Thyroid gland (tissue), 4 donors: ENCODE measurements at regions not wholly inside any gene's neighbourhood (a gene's known extent, or its start where the extent isn't known, plus 50 kb on each side); places are given as distances from the start of the nearest gene placed in this dataset.

ENCODE experiments used
- DNase-seq, 2 donors: peaks; one replicate each; pipeline ENCODE4 v3.0.0-alpha.2; 2019
- H3K27ac ChIP-seq, 3 donors: fragments of 200-600 bp; sonication (generic); 1 replicate in 2 of 3; 2 replicates in 1 of 3; pipeline ENCODE4 v1.5.1; 2016 to 2019; ENCODE audit warnings: mild to moderate bottlenecking in 1 of 3, moderate library complexity in 1 of 3
- H3K27me3 ChIP-seq: fragments of 200-600 bp; sonication (generic); one replicate; pipeline ENCODE4 v1.5.1; 2019
- H3K36me3 ChIP-seq, 2 donors: fragments of 200-600 bp; sonication (generic); one replicate each; pipeline ENCODE4 v1.5.1; 2016 to 2019
- H3K4me1 ChIP-seq, 2 donors: fragments of 200-600 bp; sonication (generic); one replicate each; pipeline ENCODE4 v1.5.1; 2017 to 2019
- H3K4me3 ChIP-seq, 3 donors: fragments of 200-600 bp; sonication (generic); replicated peaks in 1 of 3; 1 replicate in 2 of 3; 2 replicates in 1 of 3; pipeline ENCODE4 v1.5.1; 2016; ENCODE audit warnings: mild to moderate bottlenecking in 1 of 3
- H3K9me3 ChIP-seq: fragments of 200-600 bp; sonication (generic); one replicate; pipeline ENCODE4 v1.5.1; 2017
- POLR2A ChIP-seq, 2 donors: fragments of 450-650 bp; IDR thresholded peaks; one replicate each; pipeline ENCODE4 v1.6.1; 2017; ENCODE audit warnings: antibody characterized with exemption in 2 of 2, mild to moderate bottlenecking in 2 of 2, moderate library complexity in 1 of 2
- WGBS, 2 donors: methylation state at CpG; one replicate each; pipeline ENCODE4 v1.1.5; 2017; 5-methylcytosine and 5-hydroxymethylcytosine counted together
- intact Hi-C: fragments of 100-400 bp; cut with DNase I; formaldehyde crosslinking; loops from one replicate; pipeline ENCODE4 v1.15.1; 2023
- TF ChIP-seq, protein P1 (sequence below), 6 experiments: fragments of 200-600 bp in 3 of 6; fragments of 450-650 bp in 3 of 6; sonication (generic) in 3 of 6; IDR thresholded peaks; one replicate each; pipeline ENCODE4 v1.5.1; 2016 to 2019; ENCODE audit warnings: antibody characterized with exemption in 6 of 6, mild to moderate bottlenecking in 2 of 6, inconsistent platforms in 1 of 6, moderate library complexity in 1 of 6

GRCh38 chr11:69878927-69879728 is 59.9 kb upstream of the FGF3 start:
- no peaks in the 10 kb centered on the region for H3K4me1 ChIP-seq
- WGBS, 2 donors: 72 to 82% methylated on average over 3 to 6 of the region's 11 CpGs
- no peak overlapping the region for H3K27ac ChIP-seq
- H3K27me3 ChIP-seq: no peaks in the 10 kb centered on the region
- no peak for DNase-seq
- H3K36me3 ChIP-seq: no peaks in the 10 kb centered on the region
- intact Hi-C loops: no loop called here
- H3K9me3 ChIP-seq: no peaks in the 10 kb centered on the region
- no peak overlapping the region for H3K4me3 ChIP-seq
- no peak for TF ChIP-seq POLR2A (IDR thresholded peaks at IDR 0.05)
- TF ChIP-seq, protein P1, sequence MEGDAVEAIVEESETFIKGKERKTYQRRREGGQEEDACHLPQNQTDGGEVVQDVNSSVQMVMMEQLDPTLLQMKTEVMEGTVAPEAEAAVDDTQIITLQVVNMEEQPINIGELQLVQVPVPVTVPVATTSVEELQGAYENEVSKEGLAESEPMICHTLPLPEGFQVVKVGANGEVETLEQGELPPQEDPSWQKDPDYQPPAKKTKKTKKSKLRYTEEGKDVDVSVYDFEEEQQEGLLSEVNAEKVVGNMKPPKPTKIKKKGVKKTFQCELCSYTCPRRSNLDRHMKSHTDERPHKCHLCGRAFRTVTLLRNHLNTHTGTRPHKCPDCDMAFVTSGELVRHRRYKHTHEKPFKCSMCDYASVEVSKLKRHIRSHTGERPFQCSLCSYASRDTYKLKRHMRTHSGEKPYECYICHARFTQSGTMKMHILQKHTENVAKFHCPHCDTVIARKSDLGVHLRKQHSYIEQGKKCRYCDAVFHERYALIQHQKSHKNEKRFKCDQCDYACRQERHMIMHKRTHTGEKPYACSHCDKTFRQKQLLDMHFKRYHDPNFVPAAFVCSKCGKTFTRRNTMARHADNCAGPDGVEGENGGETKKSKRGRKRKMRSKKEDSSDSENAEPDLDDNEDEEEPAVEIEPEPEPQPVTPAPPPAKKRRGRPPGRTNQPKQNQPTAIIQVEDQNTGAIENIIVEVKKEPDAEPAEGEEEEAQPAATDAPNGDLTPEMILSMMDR (IDR thresholded peaks at IDR 0.05): no peak

GRCh38 chr11:69879729-69880005 is 60.5 kb upstream of the FGF3 start:
- intact Hi-C loops: no loop called here
- no peaks in the 10 kb centered on the region for H3K9me3 ChIP-seq
- DNase-seq: no peak
- H3K36me3 ChIP-seq: no peaks in the 10 kb centered on the region
- 48 to 49% methylated on average over 5 of the region's 5 CpGs for WGBS, 2 donors
- H3K27me3 ChIP-seq: no peaks in the 10 kb centered on the region
- H3K4me1 ChIP-seq: no peaks in the 10 kb centered on the region
- H3K4me3 ChIP-seq: no peak overlapping the region
- TF ChIP-seq POLR2A (IDR thresholded peaks at IDR 0.05): no peak
- no peak overlapping the region for H3K27ac ChIP-seq

- Histone ChIP-seq H3K36me3 (no peaks in the 10 kb centered on the region), H3K4me1 (no peaks in the 10 kb centered on the region), H3K27ac (no peak overlapping the region), H3K27me3 (no peaks in the 10 kb centered on the region), H3K4me3 (no peak overlapping the region), H3K9me3 (no peaks in the 10 kb centered on the region)
- intact Hi-C loops: no loop called here
- TF ChIP-seq, protein P1 (IDR thresholded peaks at IDR 0.05): no peak
- TF ChIP-seq POLR2A (IDR thresholded peaks at IDR 0.05): no peak
- 86 to 89% methylated on average over 11 to 17 of the region's 18 CpGs for WGBS, 2 donors
- DNase-seq: no peak
These were observed 61.0 kb upstream of the FGF3 start for GRCh38 chr11:69880041-69880825.

- Histone ChIP-seq H3K4me1 (no peaks in the 10 kb centered on the region), H3K4me3 (no peak overlapping the region), H3K36me3 (no peaks in the 10 kb centered on the region), H3K27ac (no peak overlapping the region), H3K27me3 (no peaks in the 10 kb centered on the region), H3K9me3 (no peaks in the 10 kb centered on the region)
- no peak for DNase-seq
- TF ChIP-seq POLR2A (IDR thresholded peaks at IDR 0.05): no peak
- TF ChIP-seq, protein P1 (IDR thresholded peaks at IDR 0.05): no peak
- 88 to 89% methylated on average over 6 to 7 of the region's 10 CpGs for WGBS, 2 donors
- intact Hi-C loops: no loop called here
These were observed 61.7 kb upstream of the FGF3 start for GRCh38 chr11:69880826-69881445.

DNA sequence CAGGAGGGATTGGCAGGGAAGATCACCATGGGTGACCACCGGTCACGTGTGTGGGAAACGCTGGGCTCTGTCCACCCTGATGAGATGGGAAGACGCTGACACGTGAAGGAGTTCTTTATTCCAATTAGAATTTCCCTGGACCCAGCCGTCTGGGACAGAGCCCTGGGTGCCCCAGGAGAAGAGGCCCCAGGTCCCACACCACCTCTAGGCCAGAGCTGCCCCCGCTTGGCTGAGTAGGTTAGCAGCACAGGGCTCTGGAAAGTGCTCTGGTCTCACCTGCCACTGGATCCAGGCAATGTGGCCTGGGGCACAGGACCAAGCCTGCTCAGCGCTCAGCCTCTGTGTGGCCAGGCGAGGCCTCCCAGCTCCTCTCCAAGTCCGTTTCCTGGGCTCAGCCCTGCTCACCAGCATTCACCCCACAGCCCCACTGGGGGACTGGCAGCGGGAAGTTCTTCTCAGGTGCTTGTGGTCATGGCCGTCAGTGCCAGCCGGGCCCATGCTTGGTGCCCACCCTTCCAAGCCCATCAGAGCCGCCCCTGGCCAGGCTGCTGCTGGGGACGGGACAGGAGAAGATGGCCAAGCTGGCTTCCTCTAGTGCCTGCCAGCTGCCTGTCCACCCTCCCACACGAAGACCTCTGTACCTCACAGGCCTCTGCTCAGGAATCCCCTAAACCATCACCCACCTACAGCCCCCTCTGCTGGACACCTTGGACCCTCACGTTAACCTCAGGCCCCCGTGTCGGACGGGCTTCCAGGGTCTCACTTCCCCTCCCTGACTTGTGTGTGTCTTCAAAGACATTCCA is 62.5 kb upstream of the FGF3 start:
- no peaks in the 10 kb centered on the region for H3K9me3 ChIP-seq

More for the DNA sequence above, 62.5 kb upstream of the FGF3 start:
- H3K4me3 ChIP-seq: no peak overlapping the region
- WGBS, 2 donors: 78 to 79% methylated on average over 15 to 16 of the region's 20 CpGs
- no peaks in the 10 kb centered on the region for H3K4me1 ChIP-seq
- H3K27me3 ChIP-seq: no peaks in the 10 kb centered on the region
- intact Hi-C loops: no loop called here
- TF ChIP-seq POLR2A (IDR thresholded peaks at IDR 0.05): no peak
- TF ChIP-seq, protein P1 (IDR thresholded peaks at IDR 0.05): no peak
- no peak for DNase-seq
- H3K27ac ChIP-seq: no peak overlapping the region
- H3K36me3 ChIP-seq: no peaks in the 10 kb centered on the region
